ENCODE measurements at regions not wholly inside any gene's neighbourhood (a gene's known extent, or its start where the extent isn't known, plus 50 kb on each side); places are given as distances from the start of the nearest gene placed in this dataset.

DNA sequence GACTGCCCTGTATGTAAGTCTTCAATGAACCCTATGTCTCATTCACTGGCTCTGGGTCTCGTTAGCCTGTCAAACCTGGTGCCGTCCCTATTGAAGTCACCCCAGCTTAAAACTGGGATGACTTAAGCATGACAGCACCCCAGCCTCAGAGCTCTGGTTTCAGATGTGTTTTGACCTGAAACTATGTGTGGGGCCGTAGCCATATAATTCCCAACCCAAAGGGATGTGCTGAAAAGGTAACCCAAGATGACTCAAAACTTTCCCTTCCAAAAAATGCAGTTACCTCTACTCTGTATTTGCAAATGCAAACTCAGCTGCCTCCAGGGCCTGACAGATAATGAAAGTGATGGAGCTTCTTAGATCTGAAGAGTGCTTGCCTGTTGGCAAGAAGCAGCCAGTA, 478.3 kb upstream of the ERCC4 start:
- TF ChIP-seq, protein P1, sequence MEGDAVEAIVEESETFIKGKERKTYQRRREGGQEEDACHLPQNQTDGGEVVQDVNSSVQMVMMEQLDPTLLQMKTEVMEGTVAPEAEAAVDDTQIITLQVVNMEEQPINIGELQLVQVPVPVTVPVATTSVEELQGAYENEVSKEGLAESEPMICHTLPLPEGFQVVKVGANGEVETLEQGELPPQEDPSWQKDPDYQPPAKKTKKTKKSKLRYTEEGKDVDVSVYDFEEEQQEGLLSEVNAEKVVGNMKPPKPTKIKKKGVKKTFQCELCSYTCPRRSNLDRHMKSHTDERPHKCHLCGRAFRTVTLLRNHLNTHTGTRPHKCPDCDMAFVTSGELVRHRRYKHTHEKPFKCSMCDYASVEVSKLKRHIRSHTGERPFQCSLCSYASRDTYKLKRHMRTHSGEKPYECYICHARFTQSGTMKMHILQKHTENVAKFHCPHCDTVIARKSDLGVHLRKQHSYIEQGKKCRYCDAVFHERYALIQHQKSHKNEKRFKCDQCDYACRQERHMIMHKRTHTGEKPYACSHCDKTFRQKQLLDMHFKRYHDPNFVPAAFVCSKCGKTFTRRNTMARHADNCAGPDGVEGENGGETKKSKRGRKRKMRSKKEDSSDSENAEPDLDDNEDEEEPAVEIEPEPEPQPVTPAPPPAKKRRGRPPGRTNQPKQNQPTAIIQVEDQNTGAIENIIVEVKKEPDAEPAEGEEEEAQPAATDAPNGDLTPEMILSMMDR (conservative IDR thresholded peaks at IDR 0.05 in 1 of 2, IDR thresholded peaks at IDR 0.05 in 1 of 2; ENCODE audit: extremely low read depth in 1 of 2, insufficient read depth in 1 of 2, low read depth in 1 of 2, low read length in 2 of 2) = no peak
- TF ChIP-seq EZH2 (IDR thresholded peaks at IDR 0.05; ENCODE audit: borderline replicate concordance, low read length) = no peak
